ENCODE measurements at regions not wholly inside any gene's neighbourhood (a gene's known extent, or its start where the extent isn't known, plus 50 kb on each side); places are given as distances from the start of the nearest gene placed in this dataset.
A peak's percentile ranks its signal among the peaks of the same experiment; 100 is the strongest.
"Not testable (repeated sequence)": the region's sequence is repeated elsewhere in the genome, so short reads cannot be mapped to it uniquely, and the experiment has no call there.

GRCh38 chr5:39689919-39690318, 265.1 kb upstream of the DAB2 start:
- no peak for DNase-seq

GRCh38 chr5:39687924-39688323, 263.1 kb upstream of the DAB2 start:
- DNase-seq: not testable (repeated sequence)

DNA sequence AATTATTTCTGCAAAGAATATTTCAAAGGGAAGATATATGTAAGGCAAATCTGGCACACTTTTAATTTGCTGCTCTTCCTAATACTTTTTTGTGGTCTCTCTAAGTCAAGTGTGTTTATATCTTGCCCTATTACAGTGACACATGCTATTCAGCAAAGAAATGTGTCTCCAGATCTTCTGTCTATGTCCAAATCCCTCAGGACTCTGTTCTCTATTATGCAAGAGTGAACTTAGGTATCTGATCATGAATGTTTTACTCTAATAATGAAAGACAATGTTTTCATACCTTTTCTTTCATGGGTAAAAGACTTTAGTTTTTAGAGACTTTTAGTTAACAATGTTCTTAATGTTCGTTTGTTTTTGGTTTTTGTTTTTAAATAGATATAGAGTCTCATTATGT, 255.4 kb upstream of the DAB2 start:
- DNase-seq: no peak

DNA sequence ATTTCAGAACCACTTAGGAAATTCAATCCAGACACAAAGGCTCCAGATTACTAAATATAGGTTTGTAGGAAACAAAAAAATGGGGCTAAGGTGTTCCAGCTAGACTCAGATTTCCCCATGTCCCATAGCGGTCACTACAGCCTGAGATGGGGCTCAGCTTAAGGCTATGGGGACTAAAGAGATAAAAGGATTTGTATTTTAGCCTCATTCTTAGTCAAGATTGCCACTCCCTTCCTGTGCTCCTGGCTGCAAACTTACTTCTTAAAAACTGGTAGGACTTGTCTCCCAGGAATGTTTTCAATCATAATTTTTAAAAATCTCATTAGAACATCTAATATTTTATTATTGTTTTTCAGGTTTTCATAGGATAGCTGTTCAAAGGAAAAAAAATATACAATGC, 253.8 kb upstream of the DAB2 start:
- no peak for DNase-seq

DNA sequence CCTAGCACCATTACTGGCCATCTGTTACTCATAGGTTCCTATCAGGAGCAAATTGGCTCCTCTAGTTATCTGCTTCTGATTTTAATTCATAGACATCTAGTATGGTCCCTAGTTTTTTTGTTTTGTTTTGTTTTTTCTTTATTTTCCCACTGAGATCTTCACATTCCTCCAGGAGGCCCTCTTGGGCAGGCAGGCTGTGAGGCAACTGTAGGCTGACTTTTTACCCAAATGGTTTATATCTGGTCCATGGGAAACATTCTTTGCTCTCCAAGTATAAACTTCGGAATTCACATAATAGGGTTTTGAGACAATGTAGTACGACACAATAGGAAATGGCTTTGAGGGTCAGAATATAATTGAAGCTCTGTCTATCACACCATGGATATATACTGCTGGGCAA, 250.9 kb upstream of the DAB2 start:
- no peak for DNase-seq

- DNase-seq: no peak
These were observed 249.7 kb upstream of the DAB2 start for GRCh38 chr5:39674209-39675082.

GRCh38 chr5:39671561-39671961, 246.8 kb upstream of the DAB2 start:
- DNase-seq: no peak

- DNase-seq: no peak
These were observed 246.2 kb upstream of the DAB2 start for GRCh38 chr5:39670955-39671354.

DNA sequence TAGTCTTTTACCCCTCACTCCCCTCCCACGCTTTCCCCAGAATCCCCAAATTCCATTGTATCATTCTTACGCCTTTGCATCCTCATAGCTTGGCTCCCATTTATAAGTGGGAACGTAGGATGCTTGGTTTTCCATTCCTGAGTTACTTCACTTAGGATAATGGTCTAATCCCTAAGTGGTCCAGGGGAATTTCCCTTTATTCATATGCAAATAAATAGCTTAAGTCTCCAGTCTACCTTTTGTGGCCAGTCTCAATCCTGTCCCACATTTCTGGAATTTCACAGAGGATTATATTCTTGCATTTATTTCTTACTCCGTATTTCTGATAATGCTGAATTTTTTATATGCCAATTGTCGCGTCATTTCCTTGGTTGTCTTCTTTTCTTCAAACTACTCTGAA, 245.6 kb upstream of the DAB2 start:
- DNase-seq: no peak

- DNase-seq: no peak
These were observed 244.2 kb upstream of the DAB2 start for GRCh38 chr5:39668980-39669379.

- no peak for DNase-seq
These were observed 240.5 kb upstream of the DAB2 start for GRCh38 chr5:39665328-39665727.

DNA sequence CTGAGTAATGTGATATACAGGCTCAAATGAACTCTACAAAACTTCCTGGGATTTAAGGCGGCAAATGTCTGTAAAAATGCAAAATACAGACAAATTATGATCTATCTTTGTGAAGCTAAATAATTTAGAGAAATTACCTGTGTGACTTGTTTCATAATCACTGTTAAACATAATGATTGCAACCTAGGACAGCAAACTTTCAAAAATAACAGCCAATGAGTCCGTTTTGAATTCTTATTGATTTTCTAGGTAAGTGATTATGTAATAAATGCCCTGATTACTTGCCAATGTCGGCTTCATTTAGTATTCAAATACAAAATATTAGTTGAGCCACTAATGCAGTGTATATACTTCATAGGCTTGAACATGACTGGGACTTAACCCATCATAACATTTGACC, 238.2 kb upstream of the DAB2 start:
- no peak for DNase-seq

DNA sequence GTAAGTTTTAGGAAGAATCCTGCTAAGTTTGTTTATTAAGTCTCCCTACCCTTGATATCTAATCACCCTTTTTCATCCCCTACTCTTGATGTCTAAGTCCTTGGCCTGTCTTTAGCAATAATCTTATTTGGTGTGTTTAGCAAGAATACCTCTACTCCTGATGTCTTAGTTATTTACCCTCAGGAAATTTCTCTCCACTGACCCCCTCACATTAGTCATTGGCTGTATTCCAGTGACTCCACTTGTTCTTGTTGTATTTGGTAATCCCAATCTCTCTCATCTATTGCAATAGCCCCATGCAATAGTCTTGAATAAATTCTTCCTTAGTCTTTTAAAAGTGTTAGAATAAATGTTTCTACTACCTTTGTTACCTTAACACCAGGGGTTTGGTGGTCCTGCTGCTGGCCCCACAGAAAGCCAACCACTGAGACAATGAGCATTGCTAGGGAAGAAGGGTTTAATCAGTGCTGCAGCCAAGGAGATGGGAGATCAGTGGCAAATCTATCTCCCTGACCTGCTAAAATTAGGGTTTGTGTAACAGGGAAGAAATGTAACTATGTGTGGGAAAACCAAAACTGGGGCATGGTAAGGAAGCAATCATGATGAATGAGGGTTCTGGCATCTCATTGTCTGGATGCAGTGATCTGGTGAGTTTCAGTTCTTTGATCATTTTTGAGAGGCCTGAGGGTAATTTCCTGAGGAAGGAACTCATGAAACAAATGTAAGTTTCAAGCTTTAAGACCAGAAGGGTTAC, 236.4 kb upstream of the DAB2 start:
- peak; percentile 30 for DNase-seq

- DNase-seq: no peak
These were observed 235.2 kb upstream of the DAB2 start for GRCh38 chr5:39660020-39660419.

GRCh38 chr5:39658866-39659265, 234.1 kb upstream of the DAB2 start:
- peak; percentile 18 for DNase-seq

DNA sequence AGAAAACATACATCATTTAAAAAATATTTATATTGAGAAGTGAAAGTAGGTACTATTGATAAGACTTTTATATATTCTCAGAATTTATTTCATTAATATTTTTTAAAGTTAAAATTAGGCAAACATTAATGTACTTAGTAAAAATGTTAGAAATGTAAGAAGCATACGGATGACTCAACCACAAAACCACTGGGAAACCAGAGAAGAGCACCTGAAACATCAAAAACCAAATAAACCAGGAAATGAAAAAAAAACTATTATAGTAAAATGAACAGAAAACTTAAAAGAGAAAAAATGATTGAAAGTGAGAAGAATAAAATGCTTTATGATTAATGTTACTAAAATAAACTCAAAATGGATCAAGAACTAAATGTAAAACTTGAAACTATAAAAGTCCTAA, 233.2 kb upstream of the DAB2 start:
- peak; percentile 4 for DNase-seq

GRCh38 chr5:39656600-39656999, 231.8 kb upstream of the DAB2 start:
- DNase-seq: no peak

DNA sequence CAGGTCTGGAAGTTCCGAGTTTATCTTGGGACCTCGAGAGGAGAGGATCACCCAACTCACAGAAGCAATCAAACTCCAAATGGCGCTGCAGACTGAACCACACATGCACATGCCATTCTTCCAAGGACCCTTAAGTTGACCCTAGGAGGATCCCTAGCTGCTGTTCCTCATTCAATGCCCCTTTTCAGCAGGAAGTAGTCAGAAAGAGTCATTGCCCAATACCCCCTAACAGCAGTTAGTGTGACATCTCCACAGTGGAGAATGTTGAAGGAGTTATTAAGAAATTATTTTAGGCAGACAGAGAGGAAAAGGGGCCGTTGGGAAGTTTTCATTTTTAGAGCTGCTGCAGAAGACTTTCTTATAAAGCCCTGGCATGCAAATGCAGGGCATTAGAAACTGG, 229.9 kb upstream of the DAB2 start:
- DNase-seq: no peak

DNA sequence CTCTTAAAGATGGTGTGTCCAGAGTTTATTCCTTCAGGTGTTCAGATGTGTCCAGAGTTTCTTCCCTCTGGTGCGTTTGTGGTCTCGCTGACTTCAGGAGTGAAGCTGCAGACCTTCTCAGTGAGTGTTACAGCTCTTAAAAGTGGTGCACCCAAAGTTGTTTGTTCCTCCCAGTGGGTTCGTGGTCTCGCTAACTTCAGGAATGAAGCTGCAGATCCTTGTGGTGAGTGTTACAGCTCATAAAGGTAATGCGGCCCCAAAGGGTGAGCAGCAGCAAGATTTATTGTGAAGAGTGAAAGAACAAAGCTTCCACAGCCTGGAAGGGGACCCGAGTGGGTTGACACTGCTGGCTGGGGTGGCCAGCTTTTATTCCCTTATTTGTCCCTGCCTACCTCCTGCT, 227.7 kb upstream of the DAB2 start:
- not testable (repeated sequence) for DNase-seq

- DNase-seq: no peak
These were observed 227.3 kb upstream of the DAB2 start for GRCh38 chr5:39652036-39652435.

DNA sequence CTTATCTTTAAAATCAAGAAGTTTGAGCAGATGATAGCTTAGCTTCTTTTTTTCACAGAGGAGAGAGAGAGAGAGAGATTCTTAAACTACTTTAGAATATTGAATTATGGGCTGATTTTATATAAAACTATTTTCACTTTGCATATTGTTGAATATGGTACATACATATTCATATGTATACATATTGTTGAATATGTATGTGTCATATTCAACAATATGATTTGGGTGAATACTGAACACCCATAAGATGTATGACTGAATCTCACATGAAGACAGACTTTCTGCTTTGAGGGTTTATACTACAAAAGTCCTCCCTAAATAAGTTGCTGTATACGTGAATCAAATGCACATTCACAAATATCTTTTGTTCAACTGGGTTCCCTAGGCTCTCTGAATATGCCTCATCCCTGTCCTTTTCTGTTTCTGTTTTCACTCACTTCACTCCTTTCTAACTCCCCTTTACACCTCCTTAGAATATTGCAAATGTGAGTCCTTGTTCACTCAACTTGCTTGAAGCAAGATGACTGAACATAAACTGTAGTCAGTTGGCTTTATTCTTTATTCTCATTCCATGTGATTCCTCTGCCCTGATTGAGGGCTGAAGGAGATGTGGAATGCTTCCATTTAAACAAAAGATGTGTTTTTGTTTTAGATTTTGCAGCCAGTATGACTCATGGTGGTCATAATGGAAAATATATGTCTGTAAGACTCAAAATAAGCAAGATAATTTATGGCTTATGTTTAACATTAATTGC, 225.4 kb upstream of the DAB2 start:
- peak; percentile 35 for DNase-seq

GRCh38 chr5:39648848-39649227, 224.1 kb upstream of the DAB2 start:
- DNase-seq: no peak

DNA sequence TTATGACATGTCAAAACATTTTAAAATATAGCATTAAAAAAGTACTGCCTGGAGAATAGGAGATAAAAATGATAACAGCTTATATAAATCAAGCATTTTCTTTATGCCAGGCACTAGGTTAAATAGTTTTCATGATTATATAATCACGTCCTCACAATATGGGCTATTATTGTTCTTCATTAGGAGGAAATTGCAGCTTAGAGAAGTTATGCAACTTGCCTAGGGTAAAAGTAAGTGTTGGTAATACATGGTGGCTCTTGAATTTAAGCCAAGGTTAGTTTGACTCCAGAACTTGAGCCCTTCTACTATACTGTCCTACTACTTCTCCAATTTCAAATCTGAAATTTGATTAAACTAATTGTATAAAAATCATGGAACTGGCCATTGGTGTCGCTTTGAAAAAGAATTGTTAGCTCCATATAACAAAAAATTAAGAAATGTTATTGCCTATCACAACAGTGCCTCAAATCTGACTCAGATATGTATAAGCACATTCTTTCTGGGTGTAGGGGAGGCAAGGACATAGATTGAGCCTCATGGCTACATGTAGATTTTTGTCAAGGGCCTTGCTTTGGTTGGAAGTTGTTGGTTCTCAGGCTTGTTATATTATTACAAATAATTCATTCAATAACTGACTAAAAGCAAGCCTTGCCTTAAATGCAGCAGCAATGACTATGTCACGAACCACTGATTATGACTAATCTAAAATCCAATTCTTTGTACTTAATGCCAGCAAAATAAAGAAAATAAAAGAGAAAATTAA, 223.5 kb upstream of the DAB2 start:
- no peak for DNase-seq

All from fibroblast of skin of abdomen (primary cell).